ENCODE measurements at regions not wholly inside any gene's neighbourhood (a gene's known extent, or its start where the extent isn't known, plus 50 kb on each side); places are given as distances from the start of the nearest gene placed in this dataset.

- H3K27ac ChIP-seq = no peak overlapping the region
- no peak for TF ChIP-seq EP300 (IDR thresholded peaks at IDR 0.05)
- TF ChIP-seq, protein P1, sequence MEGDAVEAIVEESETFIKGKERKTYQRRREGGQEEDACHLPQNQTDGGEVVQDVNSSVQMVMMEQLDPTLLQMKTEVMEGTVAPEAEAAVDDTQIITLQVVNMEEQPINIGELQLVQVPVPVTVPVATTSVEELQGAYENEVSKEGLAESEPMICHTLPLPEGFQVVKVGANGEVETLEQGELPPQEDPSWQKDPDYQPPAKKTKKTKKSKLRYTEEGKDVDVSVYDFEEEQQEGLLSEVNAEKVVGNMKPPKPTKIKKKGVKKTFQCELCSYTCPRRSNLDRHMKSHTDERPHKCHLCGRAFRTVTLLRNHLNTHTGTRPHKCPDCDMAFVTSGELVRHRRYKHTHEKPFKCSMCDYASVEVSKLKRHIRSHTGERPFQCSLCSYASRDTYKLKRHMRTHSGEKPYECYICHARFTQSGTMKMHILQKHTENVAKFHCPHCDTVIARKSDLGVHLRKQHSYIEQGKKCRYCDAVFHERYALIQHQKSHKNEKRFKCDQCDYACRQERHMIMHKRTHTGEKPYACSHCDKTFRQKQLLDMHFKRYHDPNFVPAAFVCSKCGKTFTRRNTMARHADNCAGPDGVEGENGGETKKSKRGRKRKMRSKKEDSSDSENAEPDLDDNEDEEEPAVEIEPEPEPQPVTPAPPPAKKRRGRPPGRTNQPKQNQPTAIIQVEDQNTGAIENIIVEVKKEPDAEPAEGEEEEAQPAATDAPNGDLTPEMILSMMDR (IDR thresholded peaks at IDR 0.05) = no peak
- TF ChIP-seq POLR2A (IDR thresholded peaks at IDR 0.05) = no peak
- WGBS, 3 donors = 63 to 84% (median 80%) methylated on average over 2 of the region's 2 CpGs
- no peaks in the 10 kb centered on the region for H3K36me3 ChIP-seq
- H3K4me1 ChIP-seq (ENCODE audit: insufficient read depth) = no peaks in the 10 kb centered on the region
- no peak for DNase-seq
- H3K9me3 ChIP-seq = no peaks in the 10 kb centered on the region
- intact Hi-C loops (cut with DNase I) = no loop called here
- no peaks in the 10 kb centered on the region for H3K27me3 ChIP-seq
- no peak overlapping the region for H3K4me3 ChIP-seq
Measured at GRCh38 chr13:70817576-70817975, 709.3 kb upstream of the KLHL1 start.

DNA sequence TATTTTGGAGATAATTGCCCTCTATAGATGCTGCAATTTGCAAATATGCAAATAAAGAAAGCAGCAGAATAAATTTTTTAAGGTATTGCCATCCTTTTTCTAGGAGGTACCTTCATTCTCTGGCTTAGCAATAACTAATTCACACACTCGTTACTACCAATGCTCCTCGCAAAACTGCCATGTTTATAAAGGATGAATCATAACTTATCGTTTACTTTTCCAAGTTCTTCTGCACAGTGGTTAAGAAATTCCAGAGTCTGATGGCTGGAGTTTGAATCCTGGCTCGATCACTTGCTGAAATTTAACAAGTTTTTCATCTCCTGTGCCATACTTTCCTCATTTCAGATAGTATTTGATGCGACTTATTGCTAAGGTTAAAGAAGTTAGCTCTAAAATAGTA is 708.6 kb upstream of the KLHL1 start:
- Histone ChIP-seq H3K27me3 (no peaks in the 10 kb centered on the region), H3K9me3 (no peaks in the 10 kb centered on the region), H3K36me3 (no peaks in the 10 kb centered on the region), H3K4me1 (ENCODE audit: insufficient read depth) (no peaks in the 10 kb centered on the region), H3K27ac (no peak overlapping the region), H3K4me3 (no peak overlapping the region)
- WGBS, 3 donors = 60 to 72% (median 63%) methylated on average over 5 of the region's 5 CpGs
- TF ChIP-seq POLR2A (IDR thresholded peaks at IDR 0.05) (no peak), EP300 (IDR thresholded peaks at IDR 0.05) (no peak)
- TF ChIP-seq, protein P1 (IDR thresholded peaks at IDR 0.05) = no peak
- intact Hi-C loops (cut with DNase I) = no loop called here
- no peak for DNase-seq

DNA sequence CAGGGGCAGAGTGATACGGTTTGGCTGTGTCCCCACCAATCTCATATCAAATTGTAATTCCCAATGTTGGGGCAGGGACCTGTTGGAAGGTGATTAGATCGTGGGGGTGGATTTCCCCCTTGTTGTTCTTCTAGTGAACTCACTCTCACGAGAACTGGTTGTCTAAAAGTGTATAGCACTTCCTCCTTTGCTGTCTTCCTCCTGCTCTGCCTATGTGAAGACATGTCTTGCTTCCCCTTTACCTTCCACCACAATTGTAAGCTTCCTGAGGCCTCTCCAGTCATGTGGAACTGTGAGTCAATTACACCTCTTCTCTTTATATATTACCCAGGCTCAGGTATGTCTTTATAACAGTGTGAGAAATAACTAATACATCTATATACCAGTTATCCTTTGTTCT is 706.4 kb upstream of the KLHL1 start:
- no peak overlapping the region for H3K4me3 ChIP-seq
- DNase-seq = no peak
- TF ChIP-seq, protein P1 (IDR thresholded peaks at IDR 0.05) = no peak
- TF ChIP-seq EP300 (IDR thresholded peaks at IDR 0.05) (no peak), POLR2A (IDR thresholded peaks at IDR 0.05) (no peak)
- H3K27me3 ChIP-seq = no peaks in the 10 kb centered on the region
- no peak overlapping the region for H3K27ac ChIP-seq
- WGBS, 3 donors = 66 to 78% (median 75%) methylated on average over 3 of the region's 3 CpGs
- H3K9me3 ChIP-seq = no peaks in the 10 kb centered on the region
- H3K36me3 ChIP-seq = no peaks in the 10 kb centered on the region
- intact Hi-C loops (cut with DNase I) = no loop called here
- H3K4me1 ChIP-seq (ENCODE audit: insufficient read depth) = no peaks in the 10 kb centered on the region

DNA sequence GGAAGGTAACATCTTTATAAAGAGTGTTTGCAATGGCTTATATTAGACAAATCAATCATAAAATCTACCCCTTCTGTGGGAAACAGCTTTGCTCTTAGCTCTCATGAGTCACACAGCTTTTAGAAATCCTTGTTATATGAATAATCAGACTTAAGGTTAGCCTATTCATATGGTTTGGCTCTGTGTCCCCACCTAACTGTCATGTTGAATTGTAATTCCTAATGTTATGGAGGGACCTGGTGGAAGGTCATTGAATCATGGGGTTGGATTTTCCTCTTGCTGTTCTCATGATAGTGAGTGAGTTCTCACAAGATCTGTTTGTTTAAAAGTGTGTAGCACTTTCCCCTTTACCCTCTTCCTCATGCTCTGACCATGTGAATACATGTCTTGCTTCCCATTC is 704.2 kb upstream of the KLHL1 start:
- Histone ChIP-seq H3K36me3 (no peaks in the 10 kb centered on the region), H3K27me3 (no peaks in the 10 kb centered on the region), H3K27ac (no peak overlapping the region), H3K4me1 (ENCODE audit: insufficient read depth) (no peaks in the 10 kb centered on the region), H3K4me3 (no peak overlapping the region), H3K9me3 (no peaks in the 10 kb centered on the region)
- intact Hi-C loops (cut with DNase I) = no loop called here
- DNase-seq = no peak
- TF ChIP-seq EP300 (IDR thresholded peaks at IDR 0.05) (no peak), POLR2A (IDR thresholded peaks at IDR 0.05) (no peak)
- TF ChIP-seq, protein P1 (IDR thresholded peaks at IDR 0.05) = no peak

DNA sequence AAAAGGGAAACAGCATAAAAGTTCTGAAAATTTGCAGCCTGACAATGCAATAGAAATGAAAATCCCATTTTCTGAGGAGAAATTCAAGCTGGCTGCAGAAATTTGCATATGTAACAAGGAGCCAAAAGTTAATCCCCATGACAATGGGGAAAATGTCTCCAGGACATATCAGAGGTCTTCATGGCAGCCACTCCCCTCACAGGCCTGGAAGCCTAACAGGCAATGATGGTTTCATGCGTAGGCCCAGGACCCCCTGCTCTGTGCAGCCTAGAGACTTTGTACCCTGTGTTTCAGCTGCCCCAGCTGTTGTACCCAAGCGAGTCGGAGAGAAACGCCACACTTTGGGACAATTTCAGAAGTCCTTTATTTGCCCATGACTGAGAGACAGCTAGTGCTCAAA is 701.3 kb upstream of the KLHL1 start:
- H3K27me3 ChIP-seq = no peaks in the 10 kb centered on the region
- 89 to 92% (median 92%) methylated on average over 4 of the region's 4 CpGs for WGBS, 3 donors

More for the DNA sequence above, 701.3 kb upstream of the KLHL1 start:
- Histone ChIP-seq H3K27ac (no peak overlapping the region), H3K4me1 (ENCODE audit: insufficient read depth) (no peaks in the 10 kb centered on the region), H3K9me3 (no peaks in the 10 kb centered on the region), H3K36me3 (no peaks in the 10 kb centered on the region), H3K4me3 (no peak overlapping the region)
- TF ChIP-seq EP300 (IDR thresholded peaks at IDR 0.05) = no peak
- TF ChIP-seq, protein P1 (IDR thresholded peaks at IDR 0.05) = no peak
- TF ChIP-seq POLR2A (IDR thresholded peaks at IDR 0.05) = no peak
- DNase-seq = no peak
- intact Hi-C loops (cut with DNase I) = no loop called here

Data from ovary (tissue), 7 donors.